HCT116 (cell line): ENCODE measurements at regions not wholly inside any gene's neighbourhood (a gene's known extent, or its start where the extent isn't known, plus 50 kb on each side); places are given as distances from the start of the nearest gene placed in this dataset.

Experiments used
- ATAC-seq: fragments of 200-7000 bp; cut with Tn5 transposase; 2 replicates; pipeline ENCODE4 v1.9.1; 2020; ENCODE audit warnings: mild to moderate bottlenecking, moderate library complexity
- BruUV-seq: library from RNA; stranded (reverse); fragments of 400-500 nt; replicated peaks from 2 replicates; lab custom pipeline; 2021; lab: Mats Ljungman, UMichigan
- CTCF ChIA-PET: fragments of 300-600 bp; sonication (Branson Sonifier 250); formaldehyde crosslinking; loops from one replicate; lab custom pipeline; 2021; ENCODE audit warnings: antibody characterized with exemption; lab: Charles Lee
- POLR2A ChIA-PET: fragments of 300-600, 350-600 bp; sonication (Branson Sonifier 250); formaldehyde crosslinking; loops from one replicate; lab custom pipeline; 2021; ENCODE audit warnings: antibody characterized with exemption; lab: Charles Lee
- RAD21 ChIA-PET, 2 experiments: fragments of 300-600 bp; sonication (Branson Sonifier 250); formaldehyde crosslinking; loops; one replicate each; lab custom pipeline; 2023; ENCODE audit warnings: low total read pairs in 2 of 2; ENCODE audit not compliant: uncharacterized antibody in 2 of 2, unreplicated experiment in 2 of 2, low non-redundant PET in 1 of 2; lab: Charles Lee
- DNase-seq: peaks from one replicate; pipeline ENCODE4 v3.0.0-alpha.2; 2010; ENCODE audit warnings: low read depth, low spot score
- H2AFZ ChIP-seq: fragments of 200-600 bp; shearing (Covaris generic), sonication (generic); 2 replicates; pipeline ENCODE4 v1.6.1; 2017; ENCODE audit warnings: low read depth, mixed run types, mixed read lengths, antibody characterized with exemption, low read length; ENCODE audit not compliant: poor library complexity, severe bottlenecking
- H3K27ac ChIP-seq: 2 replicates; pipeline ENCODE4 v1.5.1; 2012; ENCODE audit warnings: low read depth, low read length
- H3K27me3 ChIP-seq: fragments of 200-600 bp; sonication (generic); 2 replicates; pipeline ENCODE4 v1.6.1; 2016; ENCODE audit warnings: mixed run types, low read length, mixed read lengths; ENCODE audit not compliant: insufficient read depth
- H3K36me3 ChIP-seq, 2 experiments: fragments of 200-500 bp in 1 of 2; fragments of 200-600 bp in 1 of 2; sonication (Bioruptor generic) in 1 of 2; sonication (generic) in 1 of 2; 2 replicates each; pipeline versions ENCODE4 v1.5.1 to v1.6.1; 2014 to 2016; ENCODE audit warnings: low read length in 2 of 2, inconsistent platforms in 1 of 2, mixed read lengths in 1 of 2, mixed run types in 1 of 2; ENCODE audit not compliant: insufficient read depth in 2 of 2, control insufficient read depth in 1 of 2
- H3K4me1 ChIP-seq, 2 experiments: fragments of 200-600 bp in 1 of 2; sonication (generic) in 1 of 2; 2 replicates each; pipeline versions ENCODE4 v1.5.1 to v1.6.1; 2012 to 2017; ENCODE audit warnings: low read length in 2 of 2, inconsistent platforms in 1 of 2, mild to moderate bottlenecking in 1 of 2, mixed read lengths in 1 of 2, mixed run types in 1 of 2, moderate library complexity in 1 of 2; ENCODE audit not compliant: insufficient read depth in 2 of 2, control insufficient read depth in 1 of 2
- H3K4me2 ChIP-seq: fragments of 200-600 bp; sonication (generic); 2 replicates; pipeline ENCODE4 v1.6.1; 2017; ENCODE audit warnings: mixed run types, low read length, mixed read lengths
- H3K4me3 ChIP-seq, 2 experiments: fragments of 200-600 bp in 1 of 2; sonication (generic) in 1 of 2; replicated peaks in 1 of 2; 2 replicates each; pipeline ENCODE4 v1.5.1; 2011 to 2016; ENCODE audit warnings: low read length in 2 of 2, control low read depth in 1 of 2, low read depth in 1 of 2, mild to moderate bottlenecking in 1 of 2, mixed read lengths in 1 of 2, mixed run types in 1 of 2
- H3K79me2 ChIP-seq: fragments of 200-600 bp; sonication (generic); 2 replicates; pipeline ENCODE4 v1.6.1; 2017; ENCODE audit warnings: mild to moderate bottlenecking, mixed run types, low read length, moderate library complexity, mixed read lengths; ENCODE audit not compliant: insufficient read depth
- H3K9ac ChIP-seq: fragments of 200-600 bp; sonication (generic); 2 replicates; pipeline ENCODE4 v1.6.1; 2016; ENCODE audit warnings: low read length, mixed read lengths
- H3K9me2 ChIP-seq: fragments of 200-600 bp; sonication (generic), shearing (Covaris generic); 2 replicates; pipeline ENCODE4 v1.6.1; 2017; ENCODE audit warnings: mixed run types, mild to moderate bottlenecking, moderate library complexity; ENCODE audit not compliant: insufficient read depth
- H3K9me3 ChIP-seq, 2 experiments: fragments of 200-500 bp in 1 of 2; fragments of 200-600 bp in 1 of 2; sonication (Bioruptor generic) in 1 of 2; sonication (generic) in 1 of 2; 2 replicates each; pipeline ENCODE4 v1.6.1; 2014 to 2017; ENCODE audit warnings: low read length in 2 of 2, mixed read lengths in 2 of 2, inconsistent platforms in 1 of 2, low read depth in 1 of 2, mild to moderate bottlenecking in 1 of 2, mixed run types in 1 of 2, moderate library complexity in 1 of 2; ENCODE audit not compliant: control insufficient read depth in 1 of 2, insufficient read depth in 1 of 2
- H4K20me1 ChIP-seq: fragments of 200-600 bp; sonication (generic), shearing (Covaris generic); 2 replicates; pipeline ENCODE4 v1.6.1; 2017; ENCODE audit warnings: mixed run types, mild to moderate bottlenecking, moderate library complexity; ENCODE audit not compliant: insufficient read depth
- CBX3 ChIP-seq: IDR thresholded peaks from 2 replicates; pipeline ENCODE4 v1.6.1; 2012; ENCODE audit warnings: low read depth
- CEBPB ChIP-seq: IDR thresholded peaks from 2 replicates; pipeline ENCODE4 v1.6.1; 2012; ENCODE audit warnings: low read depth
- EGR1 ChIP-seq: IDR thresholded peaks from 2 replicates; pipeline ENCODE4 v1.6.1; 2012; ENCODE audit warnings: low read depth
- EZH2 ChIP-seq: fragments of 200-600 bp; sonication (generic); IDR thresholded peaks from 2 replicates; pipeline ENCODE4 v1.6.1; 2017; ENCODE audit warnings: antibody characterized with exemption, mixed run types
- EZH2phosphoT487 ChIP-seq: fragments of 200-600 bp; IDR thresholded peaks from 2 replicates; pipeline ENCODE4 v1.6.1; 2018; ENCODE audit warnings: antibody characterized with exemption, borderline replicate concordance
- FOSL1 ChIP-seq: IDR thresholded peaks from 2 replicates; pipeline ENCODE4 v1.6.1; 2012; ENCODE audit warnings: low read depth
- POLR2A ChIP-seq: IDR thresholded peaks from 2 replicates; pipeline ENCODE4 v1.7.0; 2011; ENCODE audit warnings: borderline replicate concordance; ENCODE audit not compliant: insufficient read depth, insufficient read length; ENCODE audit errors: extremely low read depth
- RAD21 ChIP-seq: IDR thresholded peaks from 2 replicates; pipeline ENCODE4 v1.6.1; 2012; ENCODE audit warnings: low read depth, mild to moderate bottlenecking
- SIN3A ChIP-seq: IDR thresholded peaks from 2 replicates; pipeline ENCODE4 v1.6.1; 2012; ENCODE audit warnings: low read depth
- SP1 ChIP-seq: IDR thresholded peaks from 2 replicates; pipeline ENCODE4 v1.6.1; 2012; ENCODE audit warnings: low read depth
- SRF ChIP-seq: IDR thresholded peaks from 2 replicates; pipeline ENCODE4 v1.6.1; 2012; ENCODE audit warnings: low read depth
- TCF7L2 ChIP-seq: IDR thresholded peaks from 2 replicates; pipeline ENCODE4 v1.7.0; 2011; ENCODE audit warnings: borderline replicate concordance, inconsistent platforms; ENCODE audit not compliant: insufficient read depth, insufficient read length; ENCODE audit errors: extremely low read depth
- YY1 ChIP-seq: IDR thresholded peaks from 2 replicates; pipeline ENCODE4 v1.6.1; 2011; ENCODE audit warnings: low read length, low read depth, moderate library complexity, mild to moderate bottlenecking; ENCODE audit not compliant: insufficient replicate concordance; ENCODE audit errors: extremely low read depth
- ZFX ChIP-seq: fragments of 450-650 bp; IDR thresholded peaks from 2 replicates; pipeline ENCODE4 v1.6.1; 2017
- intact Hi-C: fragments of 100-400 bp; cut with micrococcal nuclease; formaldehyde crosslinking; loops from 2 replicates; pipeline ENCODE4 v1.10.0; 2022
- TF ChIP-seq, protein P1 (sequence below): IDR thresholded peaks from 2 replicates; pipeline ENCODE4 v1.6.1; 2012
- TF ChIP-seq, protein P2 (sequence below): IDR thresholded peaks from 2 replicates; pipeline ENCODE4 v1.6.1; 2012
- TF ChIP-seq, protein P3 (sequence below): IDR thresholded peaks from 2 replicates; pipeline ENCODE4 v1.6.1; 2011; ENCODE audit warnings: mild to moderate bottlenecking, low read length, moderate library complexity; ENCODE audit not compliant: insufficient replicate concordance; ENCODE audit errors: extremely low read depth

DNA sequence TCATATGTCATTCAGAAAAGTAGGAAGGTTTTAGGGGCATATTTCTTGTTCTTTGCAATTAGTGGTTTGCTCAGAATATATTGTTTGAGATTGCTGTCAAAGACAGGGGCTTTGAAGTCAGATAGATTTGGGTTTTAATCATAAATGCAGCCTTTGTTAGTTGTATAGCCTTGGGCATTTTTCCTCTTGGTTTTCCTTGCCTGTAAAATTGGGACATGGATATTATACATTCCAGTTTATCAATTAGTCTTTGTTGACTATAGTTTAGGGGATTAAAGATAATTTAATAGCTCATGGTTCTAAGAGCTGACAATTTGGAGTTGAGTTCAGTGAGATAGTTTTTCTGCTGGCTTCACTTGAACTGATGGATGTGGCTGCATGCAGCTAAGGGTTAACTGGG, 88.9 kb downstream of the DMAC1 start:
- no peak for ATAC-seq
- Histone ChIP-seq H4K20me1 (no peaks in the 10 kb centered on the region), H3K27me3 (no peaks in the 10 kb centered on the region), H3K9me2 (no peaks in the 10 kb centered on the region), H3K79me2 (no peaks in the 10 kb centered on the region), H3K9me3 (no peaks in the 10 kb centered on the region), H3K36me3 (no peaks in the 10 kb centered on the region), H3K4me3 (no peak overlapping the region), H3K4me1 (no peaks in the 10 kb centered on the region), H3K9ac (no peak overlapping the region), H2AFZ (no peak overlapping the region), H3K27ac (no peak overlapping the region), H3K4me2 (no peak overlapping the region)
- no TSS peak for BruUV-seq
- DNase-seq, result no peak
- ChIA-PET RAD21 (no interaction called here), POLR2A (no interaction called here), CTCF (no interaction called here)
- intact Hi-C loops, result no loop called here
- TF ChIP-seq, protein P1, sequence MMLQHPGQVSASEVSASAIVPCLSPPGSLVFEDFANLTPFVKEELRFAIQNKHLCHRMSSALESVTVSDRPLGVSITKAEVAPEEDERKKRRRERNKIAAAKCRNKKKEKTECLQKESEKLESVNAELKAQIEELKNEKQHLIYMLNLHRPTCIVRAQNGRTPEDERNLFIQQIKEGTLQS, result no peak
- no peak for TF ChIP-seq TCF7L2
- TF ChIP-seq, protein P2, sequence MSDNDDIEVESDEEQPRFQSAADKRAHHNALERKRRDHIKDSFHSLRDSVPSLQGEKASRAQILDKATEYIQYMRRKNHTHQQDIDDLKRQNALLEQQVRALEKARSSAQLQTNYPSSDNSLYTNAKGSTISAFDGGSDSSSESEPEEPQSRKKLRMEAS, result no peak
- no peak for TF ChIP-seq ZFX
- TF ChIP-seq FOSL1, result no peak
- TF ChIP-seq CBX3, result no peak
- no peak for TF ChIP-seq SP1
- no peak for TF ChIP-seq SRF
- no peak for TF ChIP-seq EGR1
- no peak for TF ChIP-seq EZH2phosphoT487
- TF ChIP-seq EZH2, result no peak
- TF ChIP-seq RAD21, result no peak
- no peak for TF ChIP-seq CEBPB
- TF ChIP-seq SIN3A, result no peak
- TF ChIP-seq POLR2A, result no peak
- TF ChIP-seq YY1, result no peak
- TF ChIP-seq, protein P3, sequence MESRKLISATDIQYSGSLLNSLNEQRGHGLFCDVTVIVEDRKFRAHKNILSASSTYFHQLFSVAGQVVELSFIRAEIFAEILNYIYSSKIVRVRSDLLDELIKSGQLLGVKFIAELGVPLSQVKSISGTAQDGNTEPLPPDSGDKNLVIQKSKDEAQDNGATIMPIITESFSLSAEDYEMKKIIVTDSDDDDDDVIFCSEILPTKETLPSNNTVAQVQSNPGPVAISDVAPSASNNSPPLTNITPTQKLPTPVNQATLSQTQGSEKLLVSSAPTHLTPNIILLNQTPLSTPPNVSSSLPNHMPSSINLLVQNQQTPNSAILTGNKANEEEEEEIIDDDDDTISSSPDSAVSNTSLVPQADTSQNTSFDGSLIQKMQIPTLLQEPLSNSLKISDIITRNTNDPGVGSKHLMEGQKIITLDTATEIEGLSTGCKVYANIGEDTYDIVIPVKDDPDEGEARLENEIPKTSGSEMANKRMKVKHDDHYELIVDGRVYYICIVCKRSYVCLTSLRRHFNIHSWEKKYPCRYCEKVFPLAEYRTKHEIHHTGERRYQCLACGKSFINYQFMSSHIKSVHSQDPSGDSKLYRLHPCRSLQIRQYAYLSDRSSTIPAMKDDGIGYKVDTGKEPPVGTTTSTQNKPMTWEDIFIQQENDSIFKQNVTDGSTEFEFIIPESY, result no peak
- TF ChIP-seq, all 23 proteins: peak for 0
